HL-60 (cell line): ENCODE measurements at regions not wholly inside any gene's neighbourhood (a gene's known extent, or its start where the extent isn't known, plus 50 kb on each side); places are given as distances from the start of the nearest gene placed in this dataset.

ENCODE experiments used
- POLR2AphosphoS5 ChIP-seq: IDR thresholded peaks from 2 replicates; pipeline ENCODE4 v1.6.1; 2012; ENCODE audit warnings: low read depth
- TF ChIP-seq, protein P1 (sequence below): IDR thresholded peaks from one replicate; pipeline ENCODE4 v1.5.1; 2011; ENCODE audit warnings: low read length, control low read depth, inconsistent platforms; ENCODE audit not compliant: insufficient read depth
- TF ChIP-seq, protein P2 (sequence below): IDR thresholded peaks from 2 replicates; pipeline ENCODE4 v1.6.1; 2012; ENCODE audit warnings: low read depth; ENCODE audit not compliant: insufficient replicate concordance

GRCh38 chr3:66602691-66603090, 101.9 kb upstream of the LRIG1 start:
- TF ChIP-seq POLR2AphosphoS5, result no peak
- TF ChIP-seq, protein P1, sequence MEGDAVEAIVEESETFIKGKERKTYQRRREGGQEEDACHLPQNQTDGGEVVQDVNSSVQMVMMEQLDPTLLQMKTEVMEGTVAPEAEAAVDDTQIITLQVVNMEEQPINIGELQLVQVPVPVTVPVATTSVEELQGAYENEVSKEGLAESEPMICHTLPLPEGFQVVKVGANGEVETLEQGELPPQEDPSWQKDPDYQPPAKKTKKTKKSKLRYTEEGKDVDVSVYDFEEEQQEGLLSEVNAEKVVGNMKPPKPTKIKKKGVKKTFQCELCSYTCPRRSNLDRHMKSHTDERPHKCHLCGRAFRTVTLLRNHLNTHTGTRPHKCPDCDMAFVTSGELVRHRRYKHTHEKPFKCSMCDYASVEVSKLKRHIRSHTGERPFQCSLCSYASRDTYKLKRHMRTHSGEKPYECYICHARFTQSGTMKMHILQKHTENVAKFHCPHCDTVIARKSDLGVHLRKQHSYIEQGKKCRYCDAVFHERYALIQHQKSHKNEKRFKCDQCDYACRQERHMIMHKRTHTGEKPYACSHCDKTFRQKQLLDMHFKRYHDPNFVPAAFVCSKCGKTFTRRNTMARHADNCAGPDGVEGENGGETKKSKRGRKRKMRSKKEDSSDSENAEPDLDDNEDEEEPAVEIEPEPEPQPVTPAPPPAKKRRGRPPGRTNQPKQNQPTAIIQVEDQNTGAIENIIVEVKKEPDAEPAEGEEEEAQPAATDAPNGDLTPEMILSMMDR, result no peak
- TF ChIP-seq, protein P2, sequence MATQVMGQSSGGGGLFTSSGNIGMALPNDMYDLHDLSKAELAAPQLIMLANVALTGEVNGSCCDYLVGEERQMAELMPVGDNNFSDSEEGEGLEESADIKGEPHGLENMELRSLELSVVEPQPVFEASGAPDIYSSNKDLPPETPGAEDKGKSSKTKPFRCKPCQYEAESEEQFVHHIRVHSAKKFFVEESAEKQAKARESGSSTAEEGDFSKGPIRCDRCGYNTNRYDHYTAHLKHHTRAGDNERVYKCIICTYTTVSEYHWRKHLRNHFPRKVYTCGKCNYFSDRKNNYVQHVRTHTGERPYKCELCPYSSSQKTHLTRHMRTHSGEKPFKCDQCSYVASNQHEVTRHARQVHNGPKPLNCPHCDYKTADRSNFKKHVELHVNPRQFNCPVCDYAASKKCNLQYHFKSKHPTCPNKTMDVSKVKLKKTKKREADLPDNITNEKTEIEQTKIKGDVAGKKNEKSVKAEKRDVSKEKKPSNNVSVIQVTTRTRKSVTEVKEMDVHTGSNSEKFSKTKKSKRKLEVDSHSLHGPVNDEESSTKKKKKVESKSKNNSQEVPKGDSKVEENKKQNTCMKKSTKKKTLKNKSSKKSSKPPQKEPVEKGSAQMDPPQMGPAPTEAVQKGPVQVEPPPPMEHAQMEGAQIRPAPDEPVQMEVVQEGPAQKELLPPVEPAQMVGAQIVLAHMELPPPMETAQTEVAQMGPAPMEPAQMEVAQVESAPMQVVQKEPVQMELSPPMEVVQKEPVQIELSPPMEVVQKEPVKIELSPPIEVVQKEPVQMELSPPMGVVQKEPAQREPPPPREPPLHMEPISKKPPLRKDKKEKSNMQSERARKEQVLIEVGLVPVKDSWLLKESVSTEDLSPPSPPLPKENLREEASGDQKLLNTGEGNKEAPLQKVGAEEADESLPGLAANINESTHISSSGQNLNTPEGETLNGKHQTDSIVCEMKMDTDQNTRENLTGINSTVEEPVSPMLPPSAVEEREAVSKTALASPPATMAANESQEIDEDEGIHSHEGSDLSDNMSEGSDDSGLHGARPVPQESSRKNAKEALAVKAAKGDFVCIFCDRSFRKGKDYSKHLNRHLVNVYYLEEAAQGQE, result no peak
